Memory B cell (primary cell): ENCODE measurements at regions not wholly inside any gene's neighbourhood (a gene's known extent, or its start where the extent isn't known, plus 50 kb on each side); places are given as distances from the start of the nearest gene placed in this dataset.

Source experiments
- ATAC-seq: fragments of 150-1000 bp; cut with Tn5 transposase; 2 replicates; pipeline ENCODE4 v1.10.0; 2021; ENCODE audit warnings: low read depth, mild to moderate bottlenecking, moderate library complexity
- DNase-seq, 2 donors: peaks; one replicate each; pipeline ENCODE4 v3.0.0; 2022; ENCODE audit warnings: low spot score in 2 of 2
- H3K27ac Mint-ChIP-seq: one replicate; pipeline ENCODE4 v1.8.0; 2022; ENCODE audit warnings: mild to moderate bottlenecking, moderate library complexity, mixed read lengths
- H3K27me3 Mint-ChIP-seq: one replicate; pipeline ENCODE4 v1.8.0; 2022; ENCODE audit warnings: mixed read lengths
- H3K36me3 Mint-ChIP-seq: one replicate; pipeline ENCODE4 v1.8.0; 2022; ENCODE audit warnings: mild to moderate bottlenecking, mixed read lengths
- H3K4me1 Mint-ChIP-seq: one replicate; pipeline ENCODE4 v1.8.0; 2022; ENCODE audit warnings: mixed read lengths
- H3K4me3 Mint-ChIP-seq: one replicate; pipeline ENCODE4 v1.8.0; 2022; ENCODE audit warnings: mild to moderate bottlenecking, moderate library complexity, mixed read lengths
- H3K9me3 Mint-ChIP-seq: one replicate; pipeline ENCODE4 v1.8.0; 2022; ENCODE audit warnings: mixed read lengths

DNA sequence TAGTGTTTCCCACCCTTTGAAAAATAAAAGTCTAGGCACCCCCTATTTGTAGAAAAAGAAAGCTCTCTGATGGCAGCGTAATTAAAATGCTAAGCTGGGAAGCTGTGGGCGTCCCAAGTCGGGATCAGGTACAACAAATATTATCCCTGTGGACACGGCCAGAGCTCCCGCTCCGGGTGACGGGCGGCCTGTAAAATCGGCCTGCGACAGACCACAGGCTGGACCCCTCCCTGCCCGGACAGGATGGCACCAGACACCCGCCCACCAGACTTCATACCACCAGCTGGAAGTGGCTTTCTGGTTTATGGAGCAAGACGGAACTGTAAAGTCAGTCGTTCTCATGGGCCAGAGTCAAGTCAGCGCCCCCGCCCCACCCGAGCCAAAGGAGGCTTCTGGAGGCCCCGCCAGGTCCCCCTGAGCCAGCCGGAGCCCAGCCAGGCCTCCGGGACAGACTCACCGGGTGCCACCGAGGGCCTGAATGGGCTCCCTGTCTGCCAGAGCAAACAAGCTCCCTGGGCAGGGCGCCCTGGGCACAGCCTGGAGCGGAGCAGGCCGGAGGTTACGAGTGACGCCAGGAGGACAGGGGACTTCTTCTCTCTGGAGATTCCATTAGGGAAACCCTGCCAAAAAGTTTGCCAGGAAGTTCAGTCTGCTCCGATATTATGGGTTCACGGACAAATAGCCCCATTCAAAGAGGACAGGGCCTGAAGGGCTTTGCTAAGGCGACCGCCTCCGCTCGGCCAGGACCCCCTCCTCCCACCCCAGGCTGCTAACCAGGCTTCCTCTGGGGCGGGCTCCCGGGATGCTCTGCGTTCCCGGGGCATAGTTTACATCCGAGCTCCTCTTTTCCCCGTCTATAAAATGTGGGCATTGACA is 173.7 kb downstream of the ERCC6L2 start:
- ATAC-seq (no peak), DNase-seq (no peak)
- H3K4me3 Mint-ChIP-seq = no peak overlapping the region
- no peaks in the 10 kb centered on the region for H3K4me1 Mint-ChIP-seq
- peaks cover 2% of the 10 kb centered on the region for H3K36me3 Mint-ChIP-seq
- peaks cover 2% of the 10 kb centered on the region for H3K9me3 Mint-ChIP-seq
- no peak overlapping the region for H3K27ac Mint-ChIP-seq
- H3K27me3 Mint-ChIP-seq = peaks cover 12% of the 10 kb centered on the region

DNA sequence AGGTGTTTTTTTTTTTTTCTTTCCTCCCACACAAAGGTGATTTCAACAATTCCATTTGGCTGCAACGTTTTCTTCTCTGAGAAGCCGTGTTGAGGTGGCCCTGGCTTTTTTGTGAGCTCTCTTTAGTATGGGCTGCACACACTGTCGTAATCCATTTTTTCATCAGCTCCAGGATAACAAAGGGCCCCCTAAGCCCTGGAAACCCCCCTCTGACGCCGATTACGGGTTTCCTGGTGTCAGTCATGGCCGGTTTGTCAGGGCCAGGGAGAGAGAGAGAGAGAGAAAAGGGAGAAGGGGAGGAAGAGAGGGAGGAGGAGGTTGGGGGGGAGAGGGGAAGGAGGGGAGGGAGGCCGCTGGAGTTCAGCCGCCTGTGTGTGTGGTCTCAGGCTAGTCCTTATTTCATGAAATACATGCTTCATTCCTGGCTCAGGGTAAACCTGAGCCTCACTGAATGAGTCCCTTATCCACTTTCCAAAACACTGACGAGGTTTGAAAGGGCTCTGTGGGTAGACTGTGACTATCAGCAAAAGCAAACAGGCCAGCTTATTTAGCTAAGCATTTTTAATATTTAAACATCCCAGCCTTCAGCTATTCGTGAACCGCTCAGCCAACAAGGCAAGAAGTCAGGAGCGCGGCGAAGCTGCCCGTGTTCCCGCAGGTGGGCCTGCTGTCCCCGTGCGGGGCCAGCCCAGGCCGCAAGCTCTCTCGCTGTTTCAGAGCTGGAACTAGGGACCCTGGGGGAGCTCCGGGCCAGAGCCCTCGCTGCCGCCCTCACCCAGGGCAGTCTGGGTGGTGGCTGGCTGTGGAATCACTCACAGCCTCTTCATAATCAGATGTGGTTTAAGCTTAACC is 172.8 kb downstream of the ERCC6L2 start:
- peaks cover 1% of the 10 kb centered on the region for H3K9me3 Mint-ChIP-seq
- no peak overlapping the region for H3K4me3 Mint-ChIP-seq
- ATAC-seq = no peak
- peaks cover 1% of the 10 kb centered on the region for H3K36me3 Mint-ChIP-seq
- peaks cover 9% of the 10 kb centered on the region for H3K27me3 Mint-ChIP-seq
- no peak overlapping the region for H3K27ac Mint-ChIP-seq
- no peaks in the 10 kb centered on the region for H3K4me1 Mint-ChIP-seq
- DNase-seq = no peak

DNA sequence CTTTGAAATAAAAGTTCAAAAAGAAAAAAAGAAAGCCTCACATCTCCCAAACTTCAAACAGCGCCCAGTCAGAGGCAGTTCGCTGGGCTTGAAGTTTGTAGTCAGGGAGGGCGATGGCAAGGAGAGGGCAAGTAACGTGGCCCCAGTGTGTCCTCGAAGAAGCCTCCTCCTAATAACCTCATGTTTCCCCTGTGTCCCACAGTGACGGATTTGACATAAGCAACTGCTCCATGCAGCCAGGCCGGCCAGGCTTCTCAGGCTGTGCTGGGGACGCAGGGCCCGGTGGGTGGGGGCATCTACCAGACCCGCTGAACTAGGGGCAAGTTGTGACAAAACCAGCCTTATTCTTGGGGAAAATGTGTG is 172.2 kb downstream of the ERCC6L2 start:
- Mint-ChIP-seq H3K36me3 (peaks cover 1% of the 10 kb centered on the region), H3K4me3 (no peak overlapping the region), H3K9me3 (peaks cover 1% of the 10 kb centered on the region), H3K4me1 (no peaks in the 10 kb centered on the region), H3K27me3 (peaks cover 9% of the 10 kb centered on the region), H3K27ac (no peak overlapping the region)
- DNase-seq = no peak
- ATAC-seq = no peak

DNA sequence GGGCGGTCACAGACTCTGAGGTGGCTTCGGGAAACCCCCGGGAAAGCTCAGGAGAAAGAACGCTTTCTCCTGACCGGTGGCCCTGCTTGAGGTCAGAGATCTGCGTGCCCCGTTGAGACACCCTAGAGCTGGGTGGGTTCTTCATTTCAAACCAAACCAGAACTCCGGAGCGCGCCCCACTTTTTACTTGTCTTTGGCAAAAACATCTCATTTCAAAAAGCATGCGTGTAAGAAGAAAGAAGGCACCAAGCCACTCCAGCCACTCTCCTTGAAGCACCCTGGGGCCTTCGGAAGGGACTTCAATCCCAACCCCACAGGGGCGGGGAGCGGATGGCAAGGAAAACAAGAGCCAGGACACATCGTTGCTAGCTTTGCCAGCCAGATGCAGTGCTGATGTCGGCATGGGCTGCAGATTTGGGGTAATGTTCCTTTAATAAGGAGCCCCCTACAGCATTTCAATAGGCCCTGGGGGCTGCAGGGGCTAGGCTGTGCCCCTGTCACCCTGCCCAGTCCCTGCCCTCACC is 171.7 kb downstream of the ERCC6L2 start:
- DNase-seq = no peak
- peaks cover 1% of the 10 kb centered on the region for H3K36me3 Mint-ChIP-seq
- peaks cover 1% of the 10 kb centered on the region for H3K9me3 Mint-ChIP-seq
- H3K27me3 Mint-ChIP-seq = peaks cover 7% of the 10 kb centered on the region
- H3K4me1 Mint-ChIP-seq = no peaks in the 10 kb centered on the region
- H3K4me3 Mint-ChIP-seq = no peak overlapping the region
- no peak for ATAC-seq
- no peak overlapping the region for H3K27ac Mint-ChIP-seq

DNA sequence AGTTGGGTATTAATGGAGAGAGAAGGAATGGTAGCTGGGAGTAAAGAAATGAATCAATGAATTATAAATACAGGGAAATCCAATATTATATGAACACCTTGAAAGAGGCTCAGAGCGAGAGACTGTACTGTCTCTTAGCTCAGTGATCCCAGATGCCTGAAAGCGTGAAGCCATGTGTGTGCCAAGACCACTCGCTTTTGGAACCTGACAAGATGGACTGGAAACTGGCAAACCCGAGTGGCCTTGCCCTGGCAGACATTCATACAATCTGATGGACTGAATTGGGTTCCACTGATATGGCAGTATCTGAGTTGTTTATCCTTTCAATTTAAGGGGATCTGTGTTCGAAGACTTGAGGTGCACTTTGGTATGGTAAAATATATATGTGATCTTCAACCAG is 170.3 kb downstream of the ERCC6L2 start:
- no peaks in the 10 kb centered on the region for H3K4me1 Mint-ChIP-seq
- H3K27ac Mint-ChIP-seq = no peak overlapping the region
- no peak for DNase-seq
- no peak overlapping the region for H3K4me3 Mint-ChIP-seq
- H3K27me3 Mint-ChIP-seq = peaks cover 5% of the 10 kb centered on the region
- ATAC-seq = no peak
- no peaks in the 10 kb centered on the region for H3K9me3 Mint-ChIP-seq
- H3K36me3 Mint-ChIP-seq = no peaks in the 10 kb centered on the region

DNA sequence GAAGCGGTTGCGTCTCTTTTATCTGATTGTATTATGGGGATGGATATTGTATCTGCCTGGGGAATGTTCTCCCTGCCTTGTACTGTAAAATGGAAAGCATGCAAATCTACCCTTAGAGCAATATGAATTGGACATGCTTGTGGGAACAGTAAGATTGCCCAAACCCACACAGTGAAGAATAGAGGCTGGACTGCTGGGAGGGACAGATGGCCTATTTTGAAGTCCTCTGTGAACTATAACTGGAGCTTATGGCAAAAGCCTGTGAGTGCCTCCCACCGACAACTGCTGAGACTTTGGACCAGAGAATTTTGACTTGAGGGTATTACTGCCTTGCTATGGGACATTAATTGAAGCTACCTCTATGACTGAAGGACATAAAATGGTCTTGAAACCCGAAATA is 168.9 kb downstream of the ERCC6L2 start:
- H3K4me3 Mint-ChIP-seq = no peak overlapping the region
- DNase-seq (no peak), ATAC-seq (no peak)
- H3K27ac Mint-ChIP-seq = no peak overlapping the region
- H3K4me1 Mint-ChIP-seq = no peaks in the 10 kb centered on the region
- H3K9me3 Mint-ChIP-seq = no peaks in the 10 kb centered on the region
- peaks cover 5% of the 10 kb centered on the region for H3K27me3 Mint-ChIP-seq
- no peaks in the 10 kb centered on the region for H3K36me3 Mint-ChIP-seq

DNA sequence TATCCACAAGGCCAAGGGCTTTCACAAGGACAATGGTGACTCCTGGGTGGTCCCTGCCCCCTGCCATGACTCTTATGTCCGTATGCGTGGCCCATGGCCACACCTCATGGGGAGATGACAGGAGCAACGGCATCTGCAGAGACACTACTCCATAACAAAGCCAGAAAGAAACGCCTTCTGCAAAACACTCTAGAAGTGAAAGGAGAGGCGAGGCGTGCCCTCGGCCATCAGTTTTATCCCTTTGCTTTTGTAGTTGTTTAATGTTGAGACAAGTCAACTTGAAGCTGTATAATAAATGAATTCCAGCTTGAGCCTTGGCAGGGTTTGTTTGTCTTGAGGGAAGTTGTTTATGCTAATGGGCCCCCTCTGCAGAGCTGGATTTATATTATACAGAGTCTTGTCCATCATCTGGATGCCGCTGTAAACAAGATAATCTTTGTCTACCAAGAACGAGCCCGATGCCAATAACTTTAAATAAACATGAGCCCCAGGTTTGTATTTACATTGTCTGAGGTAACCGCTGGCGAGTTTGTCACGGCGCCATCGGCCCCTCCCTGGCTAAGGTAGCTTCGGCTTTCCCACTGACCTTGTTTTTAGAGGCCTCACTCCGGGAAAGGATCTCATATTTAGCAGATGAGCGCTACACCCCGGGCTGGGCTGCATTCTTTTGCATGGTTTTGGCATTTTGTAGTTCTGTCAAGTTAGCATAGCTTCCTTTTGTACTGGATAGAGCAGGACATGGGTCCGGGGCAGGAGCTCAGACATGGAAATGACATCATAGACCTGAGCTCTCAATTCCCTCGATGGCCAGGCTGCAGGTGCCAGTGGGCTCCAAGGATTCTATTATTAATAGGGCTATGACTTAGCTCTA is 165.3 kb downstream of the ERCC6L2 start:
- H3K9me3 Mint-ChIP-seq = peaks cover 16% of the 10 kb centered on the region
- H3K4me3 Mint-ChIP-seq = no peak overlapping the region
- H3K36me3 Mint-ChIP-seq = peaks cover 7% of the 10 kb centered on the region
- H3K27me3 Mint-ChIP-seq = peaks cover 12% of the 10 kb centered on the region
- DNase-seq (no peak), ATAC-seq (no peak)
- no peaks in the 10 kb centered on the region for H3K4me1 Mint-ChIP-seq
- no peak overlapping the region for H3K27ac Mint-ChIP-seq

DNA sequence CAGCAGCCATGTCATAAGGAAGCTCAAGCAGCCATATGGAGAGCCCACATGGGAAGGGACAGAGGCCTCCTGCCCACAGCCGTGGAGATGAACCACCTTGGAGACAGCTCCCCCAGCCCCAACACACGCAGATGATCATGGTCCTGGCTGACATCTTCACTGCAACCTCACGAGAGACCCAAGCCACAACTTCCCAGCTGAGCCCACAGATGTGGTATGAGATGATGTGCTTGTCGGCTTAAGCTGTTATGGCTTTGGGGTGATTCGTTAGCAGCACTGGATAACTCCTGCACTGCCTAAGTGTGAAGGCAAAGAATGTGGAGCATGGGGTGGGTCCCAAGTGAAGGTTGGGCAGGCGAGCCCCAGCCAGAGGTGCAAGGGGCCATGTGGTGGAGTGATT is 163.4 kb downstream of the ERCC6L2 start:
- Mint-ChIP-seq H3K4me1 (no peaks in the 10 kb centered on the region), H3K36me3 (peaks cover 7% of the 10 kb centered on the region), H3K27ac (no peak overlapping the region), H3K4me3 (no peak overlapping the region), H3K27me3 (peaks cover 10% of the 10 kb centered on the region), H3K9me3 (peaks cover 18% of the 10 kb centered on the region)
- DNase-seq (no peak), ATAC-seq (no peak)

DNA sequence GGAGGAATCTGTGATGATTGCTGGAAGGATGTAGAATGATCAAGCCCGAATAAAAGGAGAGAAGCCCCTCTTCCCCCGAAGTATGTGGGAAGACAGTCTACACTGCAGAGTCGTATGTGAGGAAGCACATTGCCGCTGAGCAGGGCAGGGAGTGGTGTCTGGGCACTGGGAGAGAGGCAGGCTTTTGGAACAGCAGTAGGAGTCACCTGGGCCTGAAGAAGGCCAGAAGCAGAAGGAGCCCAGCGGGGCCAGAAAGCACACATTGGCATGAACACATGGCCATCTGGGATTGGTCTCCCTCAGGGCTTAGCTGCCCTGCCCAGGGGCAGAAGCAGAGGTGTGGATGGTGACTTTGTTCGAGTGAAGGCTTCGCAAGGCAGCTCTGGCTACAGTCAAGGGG is 162.8 kb downstream of the ERCC6L2 start:
- DNase-seq (no peak), ATAC-seq (no peak)
- peaks cover 18% of the 10 kb centered on the region for H3K9me3 Mint-ChIP-seq
- H3K4me3 Mint-ChIP-seq = no peak overlapping the region
- H3K4me1 Mint-ChIP-seq = no peaks in the 10 kb centered on the region
- H3K27me3 Mint-ChIP-seq = peaks cover 10% of the 10 kb centered on the region
- H3K36me3 Mint-ChIP-seq = peaks cover 7% of the 10 kb centered on the region
- H3K27ac Mint-ChIP-seq = no peak overlapping the region

DNA sequence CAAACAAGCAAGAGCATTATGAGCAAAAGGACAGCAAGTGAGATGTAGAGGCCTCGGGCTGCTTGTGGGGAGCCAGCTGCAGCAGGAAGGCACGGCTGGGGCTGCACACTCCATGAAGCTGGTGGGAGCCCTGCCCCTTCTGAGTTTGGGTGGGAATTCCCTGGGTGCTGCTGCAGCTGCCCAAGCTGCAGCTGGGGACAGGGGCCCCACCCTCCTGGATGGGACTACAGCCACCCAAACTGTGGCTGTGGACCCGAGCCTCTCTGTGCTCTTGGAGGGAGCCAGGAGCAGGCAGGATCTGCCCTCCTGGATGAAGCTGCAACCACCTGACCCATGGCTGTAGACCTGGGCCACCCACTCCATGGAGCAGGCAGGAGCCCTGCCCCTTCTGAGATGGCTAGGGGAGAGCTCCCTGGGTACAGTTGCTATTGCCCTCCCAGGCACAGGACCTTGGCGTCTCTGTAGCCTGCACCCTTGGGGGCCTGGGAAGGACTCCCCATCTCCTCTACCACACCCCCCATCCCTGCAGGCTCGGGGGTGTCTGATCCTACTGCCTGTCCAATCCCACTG is 159.1 kb downstream of the ERCC6L2 start:
- no peak overlapping the region for H3K27ac Mint-ChIP-seq
- peaks cover 18% of the 10 kb centered on the region for H3K9me3 Mint-ChIP-seq
- ATAC-seq = no peak
- no peak overlapping the region for H3K4me3 Mint-ChIP-seq
- no peaks in the 10 kb centered on the region for H3K4me1 Mint-ChIP-seq
- no peak for DNase-seq
- H3K36me3 Mint-ChIP-seq = peaks cover 8% of the 10 kb centered on the region
- H3K27me3 Mint-ChIP-seq = peaks cover 14% of the 10 kb centered on the region

DNA sequence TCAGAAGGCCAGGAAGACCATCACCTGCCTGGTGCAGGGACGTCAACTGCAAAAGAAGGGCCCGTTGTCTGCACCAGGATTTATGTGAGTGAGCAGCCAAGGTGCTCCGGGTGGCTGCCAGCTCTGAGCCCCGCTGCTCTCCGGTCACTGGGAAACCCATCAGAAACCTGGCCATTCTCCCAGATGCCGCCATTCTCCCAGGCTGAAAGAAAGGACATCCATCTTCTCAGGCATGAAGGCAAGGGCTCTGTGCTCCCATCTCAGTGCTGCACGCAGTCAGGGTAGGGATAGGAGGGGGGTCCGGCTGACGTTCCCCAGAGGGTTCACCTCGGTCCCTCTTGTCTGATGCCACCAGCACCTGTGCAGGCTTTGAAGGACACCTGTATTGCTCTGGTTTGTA is 158.4 kb downstream of the ERCC6L2 start:
- peaks cover 12% of the 10 kb centered on the region for H3K27me3 Mint-ChIP-seq
- no peak overlapping the region for H3K27ac Mint-ChIP-seq
- H3K4me1 Mint-ChIP-seq = no peaks in the 10 kb centered on the region
- no peak for ATAC-seq
- H3K36me3 Mint-ChIP-seq = peaks cover 5% of the 10 kb centered on the region
- no peak overlapping the region for H3K4me3 Mint-ChIP-seq
- H3K9me3 Mint-ChIP-seq = peaks cover 14% of the 10 kb centered on the region
- no peak for DNase-seq

DNA sequence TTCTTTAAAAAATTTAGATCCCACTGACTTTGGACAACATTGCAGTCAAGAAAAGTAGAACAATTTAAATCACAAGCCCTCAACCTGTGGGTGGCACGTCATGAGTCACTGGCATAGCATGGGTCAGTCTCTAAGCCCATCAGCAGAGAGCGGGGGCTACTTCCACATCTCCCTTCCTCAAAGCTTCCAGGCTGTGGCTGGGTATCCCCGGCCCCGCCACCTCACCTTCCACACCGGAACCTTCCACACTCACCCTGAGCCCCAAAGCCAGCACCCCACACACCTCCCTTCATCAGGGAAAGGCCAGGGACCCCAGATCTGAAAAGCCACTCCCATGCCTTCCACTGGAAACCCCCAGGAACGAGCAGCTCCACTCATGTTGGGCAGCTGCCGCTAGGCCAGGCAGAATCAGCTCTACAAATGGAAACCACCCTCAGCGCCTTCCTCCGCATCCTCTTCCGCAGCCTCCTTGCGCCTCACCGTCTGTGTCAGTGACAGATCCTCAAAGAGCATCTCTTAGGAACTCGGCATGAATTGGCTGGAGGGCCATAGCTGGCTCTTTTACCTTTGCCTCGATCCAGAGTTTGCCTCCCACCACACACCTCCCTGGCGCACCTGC is 156.5 kb downstream of the ERCC6L2 start:
- H3K27me3 Mint-ChIP-seq = peaks cover 20% of the 10 kb centered on the region
- DNase-seq = no peak
- no peak for ATAC-seq
- no peak overlapping the region for H3K27ac Mint-ChIP-seq
- H3K9me3 Mint-ChIP-seq = peaks cover 8% of the 10 kb centered on the region
- H3K4me1 Mint-ChIP-seq = peaks cover 5% of the 10 kb centered on the region
- peaks cover 5% of the 10 kb centered on the region for H3K36me3 Mint-ChIP-seq
- no peak overlapping the region for H3K4me3 Mint-ChIP-seq

DNA sequence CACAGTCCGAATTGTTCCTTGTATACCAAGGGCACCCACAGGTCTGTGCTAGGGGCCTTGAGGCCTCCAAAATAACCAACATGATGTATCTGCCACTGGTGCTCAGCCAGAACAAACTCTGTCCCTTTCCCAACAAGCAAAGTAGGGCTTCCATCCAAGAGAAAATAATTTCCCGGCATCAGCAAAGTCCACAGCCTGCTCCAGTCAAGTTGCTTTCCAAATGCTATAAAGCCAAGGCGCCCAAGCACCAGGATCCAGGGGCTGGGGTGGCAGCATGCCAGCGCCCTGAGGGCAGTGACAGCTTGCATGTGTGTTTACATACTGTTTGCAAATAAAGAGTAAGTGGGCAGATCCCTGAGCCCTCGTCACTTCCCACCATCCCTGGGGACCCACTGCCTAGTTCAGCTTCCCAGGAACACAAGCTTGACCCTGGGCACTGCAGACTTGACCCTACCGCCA is 155.9 kb downstream of the ERCC6L2 start:
- H3K27ac Mint-ChIP-seq = no peak overlapping the region
- H3K4me3 Mint-ChIP-seq = no peak overlapping the region
- DNase-seq = no peak
- H3K9me3 Mint-ChIP-seq = peaks cover 12% of the 10 kb centered on the region
- H3K27me3 Mint-ChIP-seq = peaks cover 26% of the 10 kb centered on the region
- H3K36me3 Mint-ChIP-seq = peaks cover 9% of the 10 kb centered on the region
- ATAC-seq = no peak
- H3K4me1 Mint-ChIP-seq = peaks cover 11% of the 10 kb centered on the region
